Esophagus mucosa (tissue), 1 donor: ENCODE measurements at regions not wholly inside any gene's neighbourhood (a gene's known extent, or its start where the extent isn't known, plus 50 kb on each side); places are given as distances from the start of the nearest gene placed in this dataset.
"Not testable (repeated sequence)": the region's sequence is repeated elsewhere in the genome, so short reads cannot be mapped to it uniquely, and the experiment has no call there.

ENCODE experiments used
- ATAC-seq: fragments of 200-7000 bp; cut with Tn5 transposase; one replicate; pipeline ENCODE4 v1.9.1; 2020
- donor health status: DM: yes; HTN: yes; CAD: no.

- ATAC-seq = no peak
Measured at GRCh38 chr13:68628994-68629393, 1398.9 kb upstream of the PCDH9 start.

- ATAC-seq = no peak
Measured at GRCh38 chr13:68627379-68627778, 1397.2 kb upstream of the PCDH9 start.

GRCh38 chr13:68616600-68617222, 1386.6 kb upstream of the PCDH9 start:
- no peak for ATAC-seq

GRCh38 chr13:68609661-68610060, 1379.5 kb upstream of the PCDH9 start:
- ATAC-seq = no peak

- ATAC-seq = no peak
Measured at GRCh38 chr13:68608147-68608546, 1378.0 kb upstream of the PCDH9 start.

GRCh38 chr13:68597641-68598040, 1367.5 kb upstream of the PCDH9 start:
- ATAC-seq = no peak

- ATAC-seq = peak; percentile 41
Measured at GRCh38 chr13:68588623-68589022, 1358.5 kb upstream of the PCDH9 start.

- no peak for ATAC-seq
Measured at GRCh38 chr13:68584776-68585175, 1354.6 kb upstream of the PCDH9 start.

GRCh38 chr13:68574053-68574452, 1343.9 kb upstream of the PCDH9 start:
- ATAC-seq = no peak

GRCh38 chr13:68551701-68552522, 1321.8 kb upstream of the PCDH9 start:
- no peak for ATAC-seq

GRCh38 chr13:68550330-68550729, 1320.2 kb upstream of the PCDH9 start:
- no peak for ATAC-seq

- ATAC-seq = no peak
Measured at GRCh38 chr13:68540244-68540643, 1310.1 kb upstream of the PCDH9 start.

- ATAC-seq = no peak
Measured at GRCh38 chr13:68535329-68535728, 1305.2 kb upstream of the PCDH9 start.

GRCh38 chr13:68527167-68527566, 1297.0 kb upstream of the PCDH9 start:
- ATAC-seq = not testable (repeated sequence)

GRCh38 chr13:68523838-68524424, 1293.8 kb upstream of the PCDH9 start:
- ATAC-seq = no peak

- ATAC-seq = no peak
Measured at GRCh38 chr13:68522184-68522583, 1292.0 kb upstream of the PCDH9 start.

GRCh38 chr13:68509734-68510621, 1279.8 kb upstream of the PCDH9 start:
- no peak for ATAC-seq

GRCh38 chr13:68506888-68507551, 1276.9 kb upstream of the PCDH9 start:
- ATAC-seq = no peak

- no peak for ATAC-seq
Measured at GRCh38 chr13:68490594-68490993, 1260.5 kb upstream of the PCDH9 start.

- ATAC-seq = no peak
Measured at GRCh38 chr13:68481130-68481529, 1251.0 kb upstream of the PCDH9 start.

GRCh38 chr13:68473834-68474326, 1243.7 kb upstream of the PCDH9 start:
- no peak for ATAC-seq

- ATAC-seq = no peak
Measured at GRCh38 chr13:68467160-68467559, 1237.0 kb upstream of the PCDH9 start.
